ENCODE measurements at regions not wholly inside any gene's neighbourhood (a gene's known extent, or its start where the extent isn't known, plus 50 kb on each side); places are given as distances from the start of the nearest gene placed in this dataset.
A peak's percentile ranks its signal among the peaks of the same experiment; 100 is the strongest.

- H3K4me1 ChIP-seq (ENCODE audit: control insufficient read depth, insufficient read depth, low read length) = peaks cover 11% of the 10 kb centered on the region
- Mint-ChIP-seq H3K27ac (no peak overlapping the region), H3K27me3 (ENCODE audit: low read depth in 2 of 2) (peaks cover 40 to 50% of the 10 kb centered on the region in 2 donors), H3K9me3 (no peaks in the 10 kb centered on the region), H3K4me1 (peaks cover 14 to 15% of the 10 kb centered on the region in 2 donors), H3K36me3 (no peaks in the 10 kb centered on the region), H3K4me3 (no peak overlapping the region)
- no peak overlapping the region for H3K27ac ChIP-seq (ENCODE audit: low read length)
- no peaks in the 10 kb centered on the region for H3K9me3 ChIP-seq (ENCODE audit: control insufficient read depth, insufficient read depth, low read length)
- WGBS (ENCODE audit: insufficient coverage) = 34% methylated on average over 15 of the region's 18 CpGs
- no peak for TF ChIP-seq CTCF (IDR thresholded peaks at IDR 0.05)
- no peaks in the 10 kb centered on the region for H3K36me3 ChIP-seq (ENCODE audit: control insufficient read depth, insufficient read depth, low read length)
- DNase-seq (no peak), ATAC-seq (no peak)
- H3K4me3 ChIP-seq (ENCODE audit: low read length) = no peak overlapping the region
- H3K27me3 ChIP-seq (ENCODE audit: control insufficient read depth, insufficient read depth, low read length) = peaks cover 14% of the 10 kb centered on the region
- intact Hi-C loops (cut with micrococcal nuclease) = no loop called here
These were observed 174.9 kb downstream of the ETS2 start for GRCh38 chr21:38980416-38981313.

- Histone ChIP-seq H3K9me3 (ENCODE audit: control insufficient read depth, insufficient read depth, low read length) (no peaks in the 10 kb centered on the region), H3K36me3 (ENCODE audit: control insufficient read depth, insufficient read depth, low read length) (no peaks in the 10 kb centered on the region), H3K27ac (ENCODE audit: low read length) (no peak overlapping the region), H3K4me3 (ENCODE audit: low read length) (no peak overlapping the region), H3K4me1 (ENCODE audit: control insufficient read depth, insufficient read depth, low read length) (no peaks in the 10 kb centered on the region), H3K27me3 (ENCODE audit: control insufficient read depth, insufficient read depth, low read length) (peaks cover 12% of the 10 kb centered on the region)
- no peak for DNase-seq
- Mint-ChIP-seq H3K4me1 (peaks cover 5 to 6% of the 10 kb centered on the region in 2 donors), H3K9me3 (no peaks in the 10 kb centered on the region), H3K4me3 (no peak overlapping the region), H3K27ac (peak overlapping the region in 1 of 2 donors; percentile 2), H3K36me3 (no peaks in the 10 kb centered on the region), H3K27me3 (ENCODE audit: low read depth in 2 of 2) (peaks cover 30 to 39% of the 10 kb centered on the region in 2 donors)
- ATAC-seq = peak; percentile 26 to 44 (median 38)
- no peak for TF ChIP-seq CTCF (IDR thresholded peaks at IDR 0.05)
- intact Hi-C loops (cut with micrococcal nuclease) = no loop called here
- WGBS (ENCODE audit: insufficient coverage) = 30% methylated on average over 4 of the region's 6 CpGs
These were observed 173.8 kb downstream of the ETS2 start for GRCh38 chr21:38979271-38980121.

- TF ChIP-seq CTCF (IDR thresholded peaks at IDR 0.05) = no peak
- Histone ChIP-seq H3K27ac (ENCODE audit: low read length) (no peak overlapping the region), H3K4me3 (ENCODE audit: low read length) (no peak overlapping the region), H3K4me1 (ENCODE audit: control insufficient read depth, insufficient read depth, low read length) (no peaks in the 10 kb centered on the region), H3K36me3 (ENCODE audit: control insufficient read depth, insufficient read depth, low read length) (no peaks in the 10 kb centered on the region), H3K27me3 (ENCODE audit: control insufficient read depth, insufficient read depth, low read length) (peaks cover 5% of the 10 kb centered on the region), H3K9me3 (ENCODE audit: control insufficient read depth, insufficient read depth, low read length) (no peaks in the 10 kb centered on the region)
- no peak overlapping the region for H3K4me3 Mint-ChIP-seq
- no peaks in the 10 kb centered on the region for H3K36me3 Mint-ChIP-seq
- H3K27me3 Mint-ChIP-seq (ENCODE audit: low read depth in 2 of 2) = peaks cover 36 to 45% of the 10 kb centered on the region in 2 donors
- no peaks in the 10 kb centered on the region for H3K9me3 Mint-ChIP-seq
- H3K4me1 Mint-ChIP-seq = peaks cover 5 to 6% of the 10 kb centered on the region in 2 donors
- no peak for ATAC-seq
- no peak for DNase-seq
- intact Hi-C loops (cut with micrococcal nuclease) = no loop called here
- WGBS (ENCODE audit: insufficient coverage) = 78% methylated on average over 8 of the region's 8 CpGs
- no peak overlapping the region for H3K27ac Mint-ChIP-seq
These were observed 171.2 kb downstream of the ETS2 start for GRCh38 chr21:38976900-38977299.
